HG03432 (cell line): ENCODE measurements at regions not wholly inside any gene's neighbourhood (a gene's known extent, or its start where the extent isn't known, plus 50 kb on each side); places are given as distances from the start of the nearest gene placed in this dataset.
"Not testable (repeated sequence)": the region's sequence is repeated elsewhere in the genome, so short reads cannot be mapped to it uniquely, and the experiment has no call there.

ENCODE experiments used
- ATAC-seq: cut with Tn5 transposase; IDR thresholded peaks from one replicate; pipeline ENCODE4 v1.9.1; 2021; ENCODE audit warnings: mild to moderate bottlenecking, moderate library complexity; ENCODE audit not compliant: unreplicated experiment

GRCh38 chr2:88988617-88989016 is 297.1 kb downstream of the RPIA start:
- not testable (repeated sequence) for ATAC-seq

- not testable (repeated sequence) for ATAC-seq
Observed at GRCh38 chr2:88992819-88993218, 301.3 kb downstream of the RPIA start.

GRCh38 chr2:88994856-88995255 is 303.4 kb downstream of the RPIA start:
- ATAC-seq, result not testable (repeated sequence)

GRCh38 chr2:88996588-88996987 is 305.1 kb downstream of the RPIA start:
- ATAC-seq, result not testable (repeated sequence)

- ATAC-seq, result no peak
Observed at GRCh38 chr2:88999365-88999764, 307.9 kb downstream of the RPIA start.

GRCh38 chr2:89000235-89000634 is 308.8 kb downstream of the RPIA start:
- no peak for ATAC-seq

- ATAC-seq, result not testable (repeated sequence)
Observed at GRCh38 chr2:89004238-89004637, 312.8 kb downstream of the RPIA start.

- ATAC-seq, result not testable (repeated sequence)
Observed at GRCh38 chr2:89020566-89020965, 329.1 kb downstream of the RPIA start.

- ATAC-seq, result not testable (repeated sequence)
Observed at GRCh38 chr2:89026296-89026695, 334.8 kb downstream of the RPIA start.

- not testable (repeated sequence) for ATAC-seq
Observed at GRCh38 chr2:89027115-89027514, 335.6 kb downstream of the RPIA start.

GRCh38 chr2:89027536-89027935 is 336.1 kb downstream of the RPIA start:
- ATAC-seq, result not testable (repeated sequence)

GRCh38 chr2:89029257-89029656 is 337.8 kb downstream of the RPIA start:
- ATAC-seq, result not testable (repeated sequence)

- peak; percentile 74 for ATAC-seq
Observed at GRCh38 chr2:89048138-89049066, 356.9 kb downstream of the RPIA start.

GRCh38 chr2:89058616-89059015 is 367.1 kb downstream of the RPIA start:
- not testable (repeated sequence) for ATAC-seq

GRCh38 chr2:89061174-89061573 is 369.7 kb downstream of the RPIA start:
- ATAC-seq, result not testable (repeated sequence)

- ATAC-seq, result not testable (repeated sequence)
Observed at GRCh38 chr2:89076771-89077170, 385.3 kb downstream of the RPIA start.

GRCh38 chr2:89092911-89093310 is 401.4 kb downstream of the RPIA start:
- not testable (repeated sequence) for ATAC-seq

- not testable (repeated sequence) for ATAC-seq
Observed at GRCh38 chr2:89095060-89095459, 403.6 kb downstream of the RPIA start.

- ATAC-seq, result not testable (repeated sequence)
Observed at GRCh38 chr2:89102587-89102986, 411.1 kb downstream of the RPIA start.

- peak; percentile 55 for ATAC-seq
Observed at GRCh38 chr2:89106369-89107019, 415.0 kb downstream of the RPIA start.

- not testable (repeated sequence) for ATAC-seq
Observed at GRCh38 chr2:89112434-89112833, 421.0 kb downstream of the RPIA start.

GRCh38 chr2:89113286-89113685 is 421.8 kb downstream of the RPIA start:
- ATAC-seq, result not testable (repeated sequence)
